H1 (cell line): ENCODE measurements at regions not wholly inside any gene's neighbourhood (a gene's known extent, or its start where the extent isn't known, plus 50 kb on each side); places are given as distances from the start of the nearest gene placed in this dataset.
A peak's percentile ranks its signal among the peaks of the same experiment; 100 is the strongest.

ENCODE experiments used
- CHD7 ChIP-seq: fragments of 300-600 bp; sonication (generic); IDR thresholded peaks from 2 replicates; pipeline ENCODE4 v1.7.1; 2012; ENCODE audit warnings: low read length, moderate library complexity, mild to moderate bottlenecking, inconsistent platforms; ENCODE audit not compliant: insufficient replicate concordance

- peak; percentile 34 for TF ChIP-seq CHD7
Observed at GRCh38 chr9:77092536-77092935, 73.1 kb downstream of the FOXB2 start (continued).
